MM.1S (cell line): ENCODE measurements at regions not wholly inside any gene's neighbourhood (a gene's known extent, or its start where the extent isn't known, plus 50 kb on each side); places are given as distances from the start of the nearest gene placed in this dataset.

Source experiments
- CTCF ChIP-seq: fragments of 300-600 bp; sonication (generic); IDR thresholded peaks from 2 replicates; pipeline ENCODE4 v1.5.1; 2016; ENCODE audit warnings: antibody characterized with exemption, low read length, mixed read lengths
- EZH2 ChIP-seq: fragments of 300-600 bp; sonication (generic); optimal IDR thresholded peaks from 2 replicates; pipeline ENCODE3; 2017; ENCODE audit warnings: low read depth, mild to moderate bottlenecking, antibody characterized with exemption, low read length, mixed read lengths
- EZH2phosphoT487 ChIP-seq: fragments of 300-600 bp; sonication (generic); IDR thresholded peaks from 2 replicates; pipeline ENCODE4 v1.6.1; 2018; ENCODE audit warnings: antibody characterized with exemption, low read length

GRCh38 chr18:53800171-53800570, 424.3 kb downstream of the MBD2 start:
- TF ChIP-seq CTCF (no peak), EZH2 (no peak), EZH2phosphoT487 (no peak)
